ENCODE measurements at regions not wholly inside any gene's neighbourhood (a gene's known extent, or its start where the extent isn't known, plus 50 kb on each side); places are given as distances from the start of the nearest gene placed in this dataset.

GRCh38 chr3:76049776-76050175 is 264.4 kb upstream of the ZNF717 start:
- H2AFZ ChIP-seq (ENCODE audit: low read length): no peak overlapping the region
- no peak for DNase-seq (ENCODE audit: low spot score)
- POLR2A ChIA-PET: interaction anchor here (0.6 kb wide), 1 partner anchor 69 kb away, joined by 3 read pairs; no protein-coding TSS in a partner anchor
- no peak overlapping the region for H3K4me2 ChIP-seq (ENCODE audit: low read length)
- BruUV-seq (replicated peaks): no TSS peak
- no peak overlapping the region for H3K27ac ChIP-seq (ENCODE audit: low read depth, low read length, poor library complexity, severe bottlenecking)
- H3K4me1 ChIP-seq (ENCODE audit: insufficient read depth, low read length, poor library complexity, severe bottlenecking): no peaks in the 10 kb centered on the region
- no peak overlapping the region for H3K4me3 ChIP-seq (ENCODE audit: low read depth, low read length, poor library complexity, severe bottlenecking)
- no peaks in the 10 kb centered on the region for H3K79me2 ChIP-seq (ENCODE audit: insufficient read depth, low read depth, low read length)
- no peaks in the 10 kb centered on the region for H4K20me1 ChIP-seq (ENCODE audit: insufficient read depth, low read length)
- TF ChIP-seq CTCF (conservative IDR thresholded peaks at IDR 0.05; ENCODE audit: low read length) (no peak), EZH2phosphoT487 (IDR thresholded peaks at IDR 0.05; ENCODE audit: borderline replicate concordance, low read depth, low read length) (no peak)
- no peaks in the 10 kb centered on the region for H3K9me3 ChIP-seq (ENCODE audit: low read length)
- H3K9me2 ChIP-seq (ENCODE audit: insufficient read depth, low read length): no peaks in the 10 kb centered on the region
- CTCF ChIA-PET (ENCODE audit: unreplicated experiment): no interaction called here
- H3K36me3 ChIP-seq (ENCODE audit: insufficient read depth, low read length): no peaks in the 10 kb centered on the region
- intact Hi-C loops (cut with micrococcal nuclease; ENCODE audit: unreplicated experiment): loop anchor here (10.0 kb wide), 1 partner anchor 325 kb away; no protein-coding TSS in a partner anchor

DNA sequence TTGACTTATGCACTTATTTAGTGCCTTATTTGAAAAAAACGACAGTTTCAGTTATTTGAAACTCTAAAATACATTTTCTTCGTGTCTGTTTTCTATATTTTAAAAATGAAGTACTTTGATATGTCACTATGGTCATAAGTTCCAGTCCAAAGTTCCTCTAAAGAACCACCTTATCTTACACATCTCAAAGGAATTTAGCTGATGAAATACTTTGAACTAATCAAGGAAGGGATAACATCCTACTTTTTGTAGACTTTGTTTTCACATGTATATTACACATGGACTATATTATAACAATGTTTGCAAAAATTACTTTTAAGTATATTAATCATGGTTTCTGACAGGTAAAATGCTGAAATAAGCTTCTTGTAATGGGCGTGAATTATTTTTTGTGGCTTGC is 265.8 kb upstream of the ZNF717 start:
- H3K4me3 ChIP-seq (ENCODE audit: low read depth, low read length, poor library complexity, severe bottlenecking): no peak overlapping the region
- no peak for DNase-seq (ENCODE audit: low spot score)
- ChIA-PET POLR2A (no interaction called here), CTCF (ENCODE audit: unreplicated experiment) (no interaction called here)
- no TSS peak for BruUV-seq (replicated peaks)
- no peaks in the 10 kb centered on the region for H3K4me1 ChIP-seq (ENCODE audit: insufficient read depth, low read length, poor library complexity, severe bottlenecking)
- H3K9me2 ChIP-seq (ENCODE audit: insufficient read depth, low read length): no peaks in the 10 kb centered on the region
- TF ChIP-seq EZH2phosphoT487 (IDR thresholded peaks at IDR 0.05; ENCODE audit: borderline replicate concordance, low read depth, low read length) (no peak), CTCF (conservative IDR thresholded peaks at IDR 0.05; ENCODE audit: low read length) (no peak)
- H3K4me2 ChIP-seq (ENCODE audit: low read length): no peak overlapping the region
- H3K36me3 ChIP-seq (ENCODE audit: insufficient read depth, low read length): no peaks in the 10 kb centered on the region
- no peaks in the 10 kb centered on the region for H3K9me3 ChIP-seq (ENCODE audit: low read length)
- intact Hi-C loops (cut with micrococcal nuclease; ENCODE audit: unreplicated experiment): no loop called here
- H3K27ac ChIP-seq (ENCODE audit: low read depth, low read length, poor library complexity, severe bottlenecking): no peak overlapping the region
- H2AFZ ChIP-seq (ENCODE audit: low read length): no peak overlapping the region
- H4K20me1 ChIP-seq (ENCODE audit: insufficient read depth, low read length): no peaks in the 10 kb centered on the region
- H3K79me2 ChIP-seq (ENCODE audit: insufficient read depth, low read depth, low read length): no peaks in the 10 kb centered on the region

DNA sequence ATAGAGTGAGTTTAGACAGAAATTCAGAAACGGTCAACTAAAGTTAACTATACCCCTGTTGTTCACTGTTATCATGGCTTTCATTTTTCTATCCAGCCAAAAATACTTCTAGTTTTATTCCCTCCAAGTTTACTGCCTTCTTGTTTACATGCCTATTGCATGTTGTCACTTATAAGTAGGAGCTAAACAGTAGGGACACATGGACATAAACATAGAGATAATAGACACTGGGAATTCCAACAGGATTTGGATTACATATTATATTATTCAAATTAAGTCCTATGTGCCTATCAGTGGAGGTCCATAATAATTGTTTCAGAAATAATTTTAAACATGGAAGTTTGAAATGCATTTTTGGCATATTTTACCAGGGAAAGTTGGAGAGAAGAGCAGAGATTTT is 269.1 kb upstream of the ZNF717 start:
- H3K4me1 ChIP-seq (ENCODE audit: insufficient read depth, low read length, poor library complexity, severe bottlenecking): no peaks in the 10 kb centered on the region
- H3K27ac ChIP-seq (ENCODE audit: low read depth, low read length, poor library complexity, severe bottlenecking): no peak overlapping the region
- TF ChIP-seq EZH2phosphoT487 (IDR thresholded peaks at IDR 0.05; ENCODE audit: borderline replicate concordance, low read depth, low read length) (no peak), CTCF (conservative IDR thresholded peaks at IDR 0.05; ENCODE audit: low read length) (no peak)
- no TSS peak for BruUV-seq (replicated peaks)
- no peak for DNase-seq (ENCODE audit: low spot score)
- no peaks in the 10 kb centered on the region for H3K36me3 ChIP-seq (ENCODE audit: insufficient read depth, low read length)
- ChIA-PET CTCF (ENCODE audit: unreplicated experiment) (no interaction called here), POLR2A (interaction anchor here (0.6 kb wide), 1 partner anchor 233 kb away, joined by 4 read pairs; no protein-coding TSS in a partner anchor)
- H3K4me2 ChIP-seq (ENCODE audit: low read length): no peak overlapping the region
- H2AFZ ChIP-seq (ENCODE audit: low read length): no peak overlapping the region
- no peak overlapping the region for H3K4me3 ChIP-seq (ENCODE audit: low read depth, low read length, poor library complexity, severe bottlenecking)
- no peaks in the 10 kb centered on the region for H3K79me2 ChIP-seq (ENCODE audit: insufficient read depth, low read depth, low read length)
- no peaks in the 10 kb centered on the region for H3K9me3 ChIP-seq (ENCODE audit: low read length)
- H4K20me1 ChIP-seq (ENCODE audit: insufficient read depth, low read length): no peaks in the 10 kb centered on the region
- intact Hi-C loops (cut with micrococcal nuclease; ENCODE audit: unreplicated experiment): no loop called here
- no peaks in the 10 kb centered on the region for H3K9me2 ChIP-seq (ENCODE audit: insufficient read depth, low read length)
